HuH-7.5 (cell line): ENCODE measurements at regions not wholly inside any gene's neighbourhood (a gene's known extent, or its start where the extent isn't known, plus 50 kb on each side); places are given as distances from the start of the nearest gene placed in this dataset.

Source experiments
- DNase-seq: peaks from one replicate; pipeline ENCODE4 v3.0.0; 2011; ENCODE audit warnings: low spot score

GRCh38 chr14:51307551-51307950, 67.5 kb downstream of the TMX1 start:
- DNase-seq = no peak

GRCh38 chr14:51308866-51309265, 68.8 kb downstream of the TMX1 start:
- DNase-seq = no peak

DNA sequence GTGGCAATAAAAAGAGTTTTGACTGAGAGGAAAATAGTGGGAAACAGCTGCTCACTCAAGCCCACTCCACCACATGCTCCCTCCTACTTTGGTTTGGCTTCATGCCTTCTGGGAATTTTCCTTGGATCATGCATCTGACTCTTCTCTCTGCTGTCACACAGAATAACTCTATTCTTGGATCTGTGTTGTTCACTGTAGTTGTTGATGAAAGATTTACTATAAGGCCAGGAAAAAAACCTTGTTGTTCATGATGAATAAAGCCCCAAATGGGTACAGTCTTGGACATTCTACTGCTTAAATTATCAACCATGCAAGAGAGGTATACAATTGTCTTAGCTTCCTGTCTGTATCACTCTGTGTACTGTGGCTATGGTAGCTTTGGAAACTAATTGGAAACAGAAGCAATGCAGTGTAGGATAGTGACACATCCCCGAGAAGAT, 70.5 kb downstream of the TMX1 start:
- DNase-seq = no peak

- no peak for DNase-seq
Measured at GRCh38 chr14:51314321-51315015, 74.4 kb downstream of the TMX1 start.

- no peak for DNase-seq
Measured at GRCh38 chr14:51317373-51317772, 77.3 kb downstream of the TMX1 start.

GRCh38 chr14:51318813-51319597, 79.0 kb downstream of the TMX1 start:
- DNase-seq = no peak

- no peak for DNase-seq
Measured at GRCh38 chr14:51321036-51321435, 81.0 kb downstream of the TMX1 start.

GRCh38 chr14:51323492-51323891, 83.4 kb downstream of the TMX1 start:
- DNase-seq = no peak

- no peak for DNase-seq
Measured at GRCh38 chr14:51327376-51327775, 87.3 kb downstream of the TMX1 start.

GRCh38 chr14:51328064-51328771, 88.2 kb downstream of the TMX1 start:
- DNase-seq = no peak

- no peak for DNase-seq
Measured at GRCh38 chr14:51328772-51329353, 88.8 kb downstream of the TMX1 start.

GRCh38 chr14:51331486-51332367, 91.7 kb downstream of the TMX1 start:
- DNase-seq = no peak

- no peak for DNase-seq
Measured at GRCh38 chr14:51333299-51333698, 93.3 kb downstream of the TMX1 start.

DNA sequence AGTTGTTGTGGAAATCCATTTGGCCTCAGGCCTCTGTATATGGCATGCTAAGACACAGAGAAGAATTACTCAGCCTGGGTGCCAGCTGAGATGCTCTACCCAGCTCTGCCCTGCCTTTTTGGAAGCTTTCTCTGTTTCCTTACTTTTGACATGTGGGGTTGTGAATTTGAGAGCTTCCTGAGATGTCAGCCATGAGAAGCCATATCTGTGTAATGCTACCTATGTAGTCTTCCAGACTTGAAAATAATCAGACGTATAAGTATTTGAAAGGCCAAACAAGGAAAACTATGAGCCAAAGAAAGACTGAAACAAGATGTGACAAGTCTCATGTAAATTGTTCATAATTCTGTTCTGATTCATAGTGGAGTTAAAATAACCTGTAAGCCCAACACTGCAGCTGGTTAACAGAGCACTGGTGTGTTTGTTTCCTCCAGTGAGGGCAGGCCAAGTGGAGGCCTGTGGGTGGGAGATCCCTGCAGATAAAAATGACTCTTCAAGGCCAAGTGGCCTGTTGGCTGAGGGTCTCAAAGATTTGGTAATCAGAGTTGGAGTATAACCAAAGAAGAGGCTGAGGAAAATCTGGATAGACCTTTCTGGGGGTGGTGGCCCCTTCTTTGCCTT, 94.0 kb downstream of the TMX1 start:
- DNase-seq = no peak

DNA sequence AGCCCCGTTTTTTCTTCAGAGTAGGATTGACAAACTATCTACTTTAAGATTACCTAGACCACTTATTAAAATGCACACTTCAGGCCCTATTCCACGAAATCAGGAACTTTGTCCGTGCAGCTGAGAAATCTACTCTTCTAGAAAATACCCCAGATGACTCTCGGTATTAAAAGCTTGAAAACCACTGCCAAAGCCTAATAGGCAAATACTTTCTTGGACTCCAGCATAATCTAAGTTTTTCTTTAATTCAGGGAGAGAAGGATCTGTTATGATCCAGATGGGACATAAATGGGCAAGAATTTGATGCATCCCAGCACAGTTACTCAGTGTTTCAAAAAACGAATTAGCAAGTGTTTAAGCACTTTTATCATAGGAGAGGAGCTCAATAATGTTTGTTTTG, 94.5 kb downstream of the TMX1 start:
- no peak for DNase-seq

- DNase-seq = no peak
Measured at GRCh38 chr14:51335531-51335930, 95.5 kb downstream of the TMX1 start.

- no peak for DNase-seq
Measured at GRCh38 chr14:51335961-51336723, 96.1 kb downstream of the TMX1 start.

DNA sequence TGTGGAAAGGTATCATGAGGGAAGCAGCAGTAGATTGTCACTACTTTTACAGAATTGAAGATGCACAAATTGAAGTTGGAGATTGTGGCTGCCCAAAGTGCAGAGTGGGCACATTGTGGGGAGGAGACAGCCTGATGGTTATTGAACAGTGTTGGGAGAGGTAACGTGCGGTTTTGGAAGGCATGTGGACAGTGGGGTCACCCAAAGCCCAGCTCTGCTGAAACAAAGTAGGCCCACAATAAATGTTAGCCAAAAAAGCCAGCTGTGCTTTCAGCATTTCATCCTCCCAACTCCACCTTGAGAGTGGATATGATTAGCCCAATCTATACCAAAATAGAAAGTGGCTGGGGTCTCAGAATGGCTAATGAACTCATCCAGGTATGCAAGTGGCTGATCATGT, 96.7 kb downstream of the TMX1 start:
- no peak for DNase-seq

DNA sequence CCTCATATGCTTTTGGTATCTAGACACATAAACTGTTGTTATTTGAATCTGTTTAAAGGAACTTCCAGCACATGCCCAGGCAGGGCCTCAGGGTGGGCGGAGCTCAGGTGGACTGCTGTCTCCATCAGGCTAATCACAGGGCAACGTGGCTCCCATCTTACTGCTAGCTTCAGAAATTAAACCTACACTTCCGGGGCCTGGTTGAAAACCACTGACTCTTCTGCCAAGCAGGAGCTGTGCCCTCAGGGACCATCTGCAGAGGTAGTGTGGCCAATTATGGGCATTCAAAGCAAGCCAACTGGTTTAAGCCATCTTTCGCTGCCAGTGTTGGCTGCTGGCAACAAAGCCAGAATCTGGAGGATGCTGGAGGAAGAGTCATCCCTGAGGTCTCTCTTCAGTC, 97.5 kb downstream of the TMX1 start:
- no peak for DNase-seq

DNA sequence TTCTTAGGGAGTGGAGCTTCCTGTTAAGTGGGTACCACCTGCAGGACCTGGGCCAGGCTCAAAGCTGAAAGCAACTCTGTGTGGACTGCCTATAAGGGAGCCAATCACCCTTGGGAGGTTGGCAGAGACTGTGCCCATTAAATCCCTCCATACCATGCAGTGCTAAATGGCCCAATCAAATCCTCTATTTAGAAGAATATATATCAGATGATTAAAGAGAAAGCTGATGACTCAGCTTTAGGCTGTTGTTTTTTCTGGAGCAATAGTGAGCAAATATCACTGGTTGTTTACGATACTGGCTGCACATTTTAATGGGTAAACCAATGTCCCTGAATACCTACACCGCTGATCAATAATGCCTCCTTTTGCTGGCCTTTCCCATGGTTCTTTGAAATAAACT, 101.3 kb downstream of the TMX1 start:
- DNase-seq = no peak
